ENCODE measurements at regions not wholly inside any gene's neighbourhood (a gene's known extent, or its start where the extent isn't known, plus 50 kb on each side); places are given as distances from the start of the nearest gene placed in this dataset.
"Not testable (repeated sequence)": the region's sequence is repeated elsewhere in the genome, so short reads cannot be mapped to it uniquely, and the experiment has no call there.

DNA sequence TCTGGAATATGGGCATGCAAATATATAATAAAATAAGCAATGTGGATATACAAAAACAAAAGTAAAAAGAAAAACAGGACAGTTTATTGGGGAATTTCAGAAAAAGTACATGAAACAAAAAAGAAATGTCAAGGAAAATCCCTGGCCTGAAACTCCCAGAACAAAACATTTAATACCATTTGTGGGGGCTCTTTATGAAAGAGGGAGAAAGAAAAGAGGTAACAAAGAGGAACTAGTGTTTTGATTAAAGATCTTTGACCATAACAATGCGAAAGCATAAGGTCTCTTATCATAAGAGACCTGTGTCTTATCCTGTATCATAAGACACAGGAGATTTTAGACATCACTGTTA is 88.6 kb upstream of the ARID1B start:
- DNase-seq: no peak

DNA sequence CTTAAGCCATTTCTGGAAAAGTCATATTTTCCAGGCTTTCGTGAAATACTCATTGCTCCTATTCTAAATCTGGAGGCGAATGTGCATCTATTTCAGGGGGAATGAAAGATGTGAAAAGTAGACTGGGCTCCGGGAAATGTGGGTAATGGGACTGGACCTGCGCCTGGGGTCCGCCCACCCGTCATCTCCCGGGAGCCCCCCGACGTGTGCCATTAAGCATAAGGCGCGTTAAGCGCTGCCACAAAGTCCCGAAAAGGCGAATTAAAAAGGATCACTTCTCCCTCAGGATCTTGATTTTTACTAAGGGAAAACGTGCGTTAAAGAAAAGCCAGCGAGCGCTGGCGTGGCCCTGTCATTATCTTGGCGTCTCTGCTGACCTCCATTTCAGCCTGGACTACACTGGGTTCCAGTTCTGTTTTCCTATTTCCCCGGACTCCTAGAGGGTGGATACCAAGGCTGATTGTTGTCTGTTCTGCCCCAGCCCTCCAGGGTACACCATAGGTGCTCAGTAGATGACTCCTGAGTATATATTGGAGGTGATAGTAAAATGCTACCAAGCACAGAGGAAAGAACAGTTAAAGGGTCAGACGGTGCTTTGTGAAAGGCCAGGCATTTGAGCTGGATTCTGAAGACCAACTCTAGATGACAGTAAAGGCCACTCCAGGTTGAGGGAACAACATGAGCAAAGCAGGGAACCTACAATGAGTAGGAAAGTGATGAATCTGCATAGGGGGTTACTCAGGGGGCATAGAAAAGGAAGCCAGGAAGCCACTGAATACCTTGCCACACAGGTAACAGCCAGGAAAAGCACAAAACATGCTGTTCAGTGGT is 89.2 kb upstream of the ARID1B start:
- peak; percentile 39 to 70 for DNase-seq

DNA sequence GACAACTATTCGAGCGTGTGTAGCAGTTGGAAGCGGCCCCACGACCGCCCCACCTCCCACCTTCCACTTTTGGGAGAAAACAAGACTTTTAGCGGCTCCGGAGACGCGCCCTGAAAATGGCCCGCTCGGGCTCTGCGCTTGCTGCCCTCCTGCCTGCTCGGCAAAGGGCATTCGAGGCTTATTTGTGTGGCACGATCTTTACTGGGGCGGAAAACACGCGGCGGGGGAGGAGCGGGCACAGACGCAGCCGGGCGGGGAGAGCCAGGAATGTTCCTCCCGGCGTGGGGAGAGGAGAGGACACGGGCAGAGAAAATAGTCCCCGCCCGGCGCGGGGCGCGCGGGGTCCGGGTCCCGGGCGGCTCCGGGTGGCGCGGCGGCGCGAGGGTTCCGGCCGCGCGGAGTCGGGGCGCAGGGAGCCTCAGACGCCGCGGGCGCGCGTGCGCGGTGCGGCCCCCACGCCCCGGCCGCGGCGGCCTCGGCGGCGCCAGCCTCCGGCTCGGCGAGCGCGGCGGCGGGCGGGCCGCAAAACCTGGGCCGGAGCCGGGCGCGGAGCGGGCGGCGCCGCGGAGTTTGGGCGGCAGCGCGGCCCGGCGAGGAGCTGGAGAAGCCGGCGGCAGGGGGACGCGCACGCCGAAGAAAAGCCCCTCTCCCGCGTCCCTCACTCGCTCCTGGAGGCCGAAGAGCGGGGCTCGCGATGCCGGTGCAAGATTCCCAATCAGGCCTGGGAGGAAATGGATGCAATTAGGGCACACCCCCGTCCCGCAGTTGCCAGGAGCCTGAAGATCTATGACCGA is 90.0 kb upstream of the ARID1B start:
- peak; percentile 90 to 92 for DNase-seq

DNA sequence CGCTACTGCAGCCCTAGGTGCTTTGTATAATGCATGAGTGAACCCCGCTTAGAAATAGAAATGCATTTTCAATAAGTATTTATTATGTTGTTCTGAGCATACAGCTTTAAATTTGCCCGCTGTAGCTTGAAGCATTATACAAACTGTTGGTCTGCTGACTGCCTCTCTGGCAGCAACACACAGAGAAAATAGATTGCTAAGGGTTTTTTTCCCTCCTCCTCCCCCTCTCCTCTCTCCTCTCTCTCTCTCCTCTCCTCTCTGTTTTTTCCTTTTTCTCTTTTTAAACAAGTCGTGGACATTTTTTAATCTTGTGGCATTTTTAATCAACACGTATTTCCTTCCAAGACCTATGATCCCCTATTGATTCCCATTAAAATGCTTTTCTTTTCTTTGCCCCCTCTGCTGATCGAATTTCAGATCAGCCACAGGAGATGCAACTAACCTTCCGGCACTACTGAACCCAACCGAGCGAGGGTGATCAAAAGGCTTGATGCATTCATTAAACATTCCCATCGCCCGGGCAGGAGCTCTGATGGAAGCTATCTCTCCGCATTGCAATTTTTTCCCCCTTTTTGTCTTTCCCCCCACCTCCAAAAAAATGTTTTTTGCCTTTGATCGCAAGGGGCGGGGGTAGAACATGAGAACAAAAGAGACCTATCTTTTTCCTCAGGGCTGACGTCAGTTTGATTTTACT is 90.7 kb upstream of the ARID1B start:
- peak; percentile 6 to 86 for DNase-seq

DNA sequence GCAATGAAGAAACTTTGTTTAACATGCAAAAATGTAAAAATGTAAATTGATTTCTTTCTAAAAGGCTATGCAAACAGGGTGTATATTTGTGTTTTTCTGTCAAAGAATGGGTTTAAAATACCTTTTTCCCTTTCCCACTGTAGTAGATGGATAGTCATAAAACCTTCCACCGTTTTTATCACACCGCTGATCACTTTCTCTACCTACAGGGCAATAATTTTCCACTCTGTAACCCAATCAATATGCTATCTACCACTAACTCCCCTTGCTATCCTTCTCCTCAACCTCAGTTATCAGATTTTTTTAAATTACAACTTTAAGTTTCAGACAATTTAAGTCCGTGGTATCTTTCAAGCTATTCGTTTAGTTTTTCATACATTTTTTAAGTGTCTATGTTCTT is 91.4 kb upstream of the ARID1B start:
- DNase-seq: no peak

DNA sequence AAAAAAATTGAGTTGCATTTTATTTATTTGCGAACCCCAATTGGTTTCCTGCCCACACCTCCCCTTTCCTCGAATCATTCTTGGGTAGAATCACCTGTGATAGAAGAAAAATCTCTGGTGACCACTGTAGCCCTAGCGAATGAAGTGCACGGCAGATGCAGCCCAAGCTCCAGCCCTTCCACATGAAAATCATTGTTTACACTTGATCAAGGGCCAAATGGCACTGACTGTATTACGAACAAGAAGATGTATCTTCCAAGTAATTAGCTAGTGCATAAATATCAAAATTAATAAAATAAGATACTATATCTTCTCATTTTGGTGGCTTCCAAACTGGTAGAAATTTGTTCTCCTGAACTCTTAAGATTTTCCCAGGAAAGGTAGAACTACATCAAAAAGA is 93.4 kb upstream of the ARID1B start:
- DNase-seq: no peak

DNA sequence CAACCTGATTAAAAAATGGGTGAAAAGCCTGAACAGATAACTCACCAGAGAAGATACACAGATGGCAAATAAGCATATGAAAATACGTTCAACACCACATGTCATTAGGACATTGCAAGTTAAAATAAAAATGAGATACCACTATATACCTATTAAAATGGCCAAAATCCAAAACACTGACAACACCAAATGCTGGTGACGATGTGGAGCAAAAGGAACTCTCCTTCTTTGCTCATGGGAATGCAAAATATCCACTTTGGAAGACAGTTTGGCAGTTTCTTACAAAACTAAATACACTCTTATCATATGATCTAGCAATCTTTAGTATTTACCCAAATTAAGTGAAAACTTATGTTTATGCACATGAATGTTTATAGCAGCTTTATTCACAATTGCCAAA is 100.5 kb upstream of the ARID1B start:
- DNase-seq: no peak

DNA sequence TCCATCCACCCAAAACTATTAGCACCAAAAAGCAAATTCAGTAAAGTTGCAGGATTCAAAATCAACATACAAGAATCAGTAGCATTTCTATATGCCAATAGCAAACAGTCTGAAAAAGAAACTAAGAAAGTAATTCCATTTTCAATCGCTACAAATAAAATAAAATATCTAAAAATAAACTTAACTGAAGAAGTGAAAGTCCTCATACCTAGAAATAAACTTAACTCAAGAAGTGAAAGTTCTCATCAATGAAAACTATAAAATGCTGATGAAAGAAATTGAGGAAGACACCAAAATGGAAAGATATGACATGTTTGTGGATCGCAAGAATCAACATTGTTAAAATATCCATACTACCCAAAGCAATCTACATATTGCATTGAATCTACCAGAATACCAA is 103.0 kb upstream of the ARID1B start:
- DNase-seq: no peak

DNA sequence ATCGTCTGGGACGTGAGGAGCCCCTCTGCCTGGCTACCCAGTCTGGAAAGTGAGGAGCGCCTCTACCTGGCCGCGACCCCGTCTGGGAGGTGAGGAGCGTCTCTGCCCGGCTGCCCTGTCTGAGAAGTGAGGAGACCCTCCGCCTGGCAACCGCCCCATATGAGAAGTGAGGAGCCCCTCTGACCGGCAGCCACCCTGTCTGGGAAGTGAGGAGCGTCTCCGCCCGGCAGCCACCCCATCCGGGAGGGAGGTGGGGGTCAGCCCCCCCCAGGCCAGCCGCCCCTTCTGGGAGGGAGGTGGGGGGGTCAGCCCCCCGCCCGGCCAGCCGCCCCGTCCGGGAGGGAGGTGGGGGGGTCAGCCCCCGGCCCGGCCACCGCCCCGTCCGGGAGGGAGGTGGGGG is 107.1 kb upstream of the ARID1B start:
- DNase-seq: not testable (repeated sequence)

DNA sequence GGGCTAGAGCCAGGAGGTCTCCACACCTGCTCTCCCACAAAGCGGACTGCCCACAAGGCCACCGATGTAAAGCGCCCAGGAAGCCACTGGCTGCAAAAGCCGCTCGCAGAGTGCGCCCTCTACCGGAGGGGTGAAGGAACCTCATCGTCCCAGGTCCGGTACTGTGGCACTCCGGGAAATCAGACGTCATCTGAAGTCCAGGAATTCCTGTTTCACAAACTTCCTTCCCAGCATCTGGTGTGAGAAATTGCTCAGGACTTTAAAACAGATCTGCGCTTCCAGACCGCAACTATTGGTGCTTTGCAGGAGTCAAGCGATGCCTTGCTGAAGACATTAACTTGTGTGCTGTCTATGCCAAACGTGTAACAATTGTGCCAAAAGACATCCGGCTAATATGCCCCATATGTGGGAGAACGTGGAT is 115.1 kb upstream of the ARID1B start:
- no peak for DNase-seq

DNA sequence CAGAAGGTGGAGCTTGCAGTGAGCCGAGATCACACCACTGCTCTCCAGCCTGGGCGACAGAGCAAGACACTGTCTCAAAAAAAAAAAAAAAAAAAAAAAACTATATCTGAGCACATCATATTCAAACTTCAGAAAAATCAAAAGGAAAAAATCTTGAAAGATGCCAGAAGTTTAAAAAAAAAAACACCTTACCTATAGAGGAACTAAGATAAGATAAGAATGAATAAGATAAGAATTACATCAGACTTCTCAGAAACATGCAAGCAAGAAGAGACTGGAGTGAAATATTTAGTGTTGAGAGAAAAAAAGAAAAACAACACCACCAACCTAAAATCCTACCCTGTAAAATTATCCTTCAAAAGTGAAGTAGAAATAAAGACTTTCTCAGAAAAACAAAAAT is 116.8 kb upstream of the ARID1B start:
- DNase-seq: no peak

DNA sequence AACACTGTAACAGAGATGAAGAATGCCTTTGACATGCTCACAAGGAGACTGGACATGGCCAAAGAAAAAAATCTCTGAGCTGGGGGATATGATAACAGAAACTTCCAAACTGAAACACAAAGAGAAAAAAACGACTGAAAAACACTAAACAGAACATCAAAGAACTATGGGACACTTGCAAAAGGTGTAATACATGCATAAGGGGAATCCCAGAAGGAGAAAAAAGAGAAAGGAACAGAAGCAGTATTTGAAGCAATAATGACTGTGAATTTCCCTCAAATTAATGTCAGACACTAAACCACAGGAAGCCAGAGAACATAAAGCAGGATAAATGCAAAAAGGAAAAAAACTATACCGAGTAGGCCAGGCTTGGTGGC is 117.4 kb upstream of the ARID1B start:
- DNase-seq: no peak

DNA sequence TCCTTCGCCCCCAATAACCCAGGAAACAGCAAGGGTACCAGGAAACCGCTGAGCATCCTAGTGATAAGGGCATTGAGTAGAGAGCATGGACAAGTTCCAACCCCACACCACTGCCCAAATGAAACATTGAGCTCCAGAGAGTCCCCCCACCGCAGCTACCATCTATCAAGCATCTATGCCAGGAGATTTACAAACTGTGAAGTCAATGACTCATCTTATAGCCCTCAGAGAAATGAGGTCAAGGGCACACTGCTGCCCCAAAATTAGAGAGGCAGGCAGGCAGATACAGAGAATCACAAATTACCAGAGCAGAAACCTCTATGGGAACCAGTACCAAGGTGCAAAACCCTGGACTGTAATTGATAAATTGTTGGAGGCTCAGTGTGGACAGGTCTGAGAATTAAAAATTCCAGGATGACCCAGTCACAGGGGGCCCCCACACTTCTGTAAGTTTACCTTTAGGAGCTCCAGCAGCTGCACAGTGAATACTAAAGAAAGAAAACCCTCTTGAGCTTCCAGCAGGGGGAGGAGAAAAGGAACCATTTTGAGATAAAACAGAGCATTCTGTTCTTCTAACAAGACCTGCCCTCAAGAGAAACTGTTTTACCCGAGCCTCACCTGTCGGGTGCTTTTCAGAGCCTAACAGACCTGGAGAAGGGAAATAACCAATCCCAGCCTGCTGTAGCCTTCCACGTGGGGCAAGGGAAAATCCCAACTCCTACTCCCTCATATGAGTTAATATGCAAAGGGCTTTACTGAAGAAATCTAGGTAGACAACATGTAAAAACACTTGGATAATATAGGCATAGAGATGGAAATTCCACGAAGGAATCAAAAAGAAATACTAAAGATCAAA is 118.0 kb upstream of the ARID1B start:
- DNase-seq: no peak

DNA sequence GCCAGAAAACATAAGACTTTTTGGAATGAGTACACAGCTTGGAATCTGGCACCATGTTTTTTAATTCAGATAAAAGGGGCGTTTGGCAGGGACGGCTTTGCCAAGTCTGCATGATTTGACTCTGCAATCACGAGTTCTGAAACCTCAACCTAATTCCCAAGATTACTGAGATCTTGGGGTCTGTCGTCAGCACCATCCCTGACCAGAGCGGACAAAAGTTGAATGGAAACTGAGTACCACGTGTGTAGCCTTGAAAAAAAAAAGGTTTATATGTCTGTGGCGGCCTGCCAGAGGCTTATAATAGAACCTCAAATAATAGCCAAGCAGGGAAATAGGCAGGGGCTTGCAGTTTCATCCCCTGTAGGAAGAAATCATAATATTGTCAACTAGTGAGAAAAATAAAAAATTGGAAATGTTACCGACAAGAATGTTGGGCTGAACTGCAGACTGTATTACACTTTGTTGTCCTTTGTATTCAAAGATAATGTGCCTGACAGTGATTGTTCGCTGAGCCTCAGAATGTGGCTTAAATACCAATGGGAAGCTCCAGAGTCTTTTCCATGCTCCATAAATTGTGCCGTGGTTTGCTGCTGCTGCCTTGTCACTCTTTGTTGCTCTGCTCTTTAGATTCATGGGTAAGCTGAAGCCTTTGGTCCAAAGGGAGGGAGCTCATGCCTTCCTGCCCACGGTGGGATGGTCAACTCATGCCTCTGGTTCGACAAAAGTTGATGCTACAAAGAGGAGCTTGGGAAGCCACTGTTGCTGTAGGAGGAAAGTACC is 118.8 kb upstream of the ARID1B start:
- no peak for DNase-seq

DNA sequence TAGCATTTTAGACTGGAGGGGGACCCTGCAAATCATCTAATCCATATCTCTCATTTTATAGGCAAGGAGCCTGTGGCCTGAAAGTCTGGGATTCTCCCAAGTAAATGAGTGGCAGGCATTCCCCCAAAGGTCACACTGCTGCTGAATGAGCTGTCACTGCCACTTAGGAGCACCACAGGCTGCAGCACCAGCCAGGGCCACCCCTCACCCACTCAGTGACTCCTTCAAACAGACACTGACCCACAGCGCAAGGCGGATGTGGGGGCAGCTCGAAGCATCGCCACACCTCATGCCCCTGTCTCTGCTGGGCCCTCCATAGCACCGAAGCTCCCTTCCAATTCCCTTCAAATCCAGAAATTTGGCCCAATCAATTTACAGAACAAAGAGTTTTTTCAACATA is 119.9 kb upstream of the ARID1B start:
- DNase-seq: no peak

DNA sequence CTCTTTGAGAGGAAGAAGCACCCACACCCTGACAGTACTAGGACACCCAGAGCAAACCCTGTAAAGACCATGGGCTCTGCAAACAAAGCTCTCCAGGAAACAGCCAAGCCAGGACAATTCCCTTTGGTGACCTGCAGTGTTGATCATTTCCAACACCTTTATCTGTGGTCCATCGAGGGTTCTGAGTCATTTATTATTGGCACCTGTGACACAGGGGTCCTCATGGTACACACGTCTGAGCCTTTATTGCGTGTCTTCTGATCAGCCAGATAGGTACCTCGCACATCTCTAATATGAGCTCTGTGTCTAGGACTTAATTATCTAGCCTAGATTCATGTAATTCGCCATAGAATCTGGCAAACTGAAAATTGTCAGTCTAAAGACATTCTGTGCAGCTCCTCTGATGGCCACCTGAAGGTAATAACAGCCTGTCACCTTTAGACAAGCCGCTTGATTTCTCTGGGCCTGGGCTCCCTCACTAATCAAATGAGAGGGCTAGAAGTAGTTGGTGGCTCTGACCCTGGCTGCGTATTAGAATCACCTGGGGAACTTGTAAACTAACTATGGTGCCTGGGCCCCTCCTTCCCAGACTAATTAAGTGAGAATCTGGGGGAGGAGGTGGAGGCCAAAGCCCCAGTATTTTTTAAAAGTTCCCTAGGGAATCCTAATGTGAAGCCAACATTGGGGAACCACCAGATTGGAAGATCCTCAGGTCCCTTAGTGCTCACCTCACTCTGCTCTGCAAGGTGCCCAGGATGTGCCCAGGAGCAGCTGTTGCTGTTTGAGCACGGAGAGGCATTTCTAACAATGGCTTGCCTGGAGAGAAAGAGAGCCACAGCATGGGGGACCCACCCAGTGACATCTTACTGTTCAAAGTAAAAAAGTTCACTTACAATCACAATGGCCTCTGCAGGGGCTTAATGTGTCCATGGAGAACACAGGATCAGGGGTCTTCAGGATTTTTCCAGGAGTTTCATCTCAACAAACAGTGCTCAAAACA is 122.0 kb upstream of the ARID1B start:
- no peak for DNase-seq

DNA sequence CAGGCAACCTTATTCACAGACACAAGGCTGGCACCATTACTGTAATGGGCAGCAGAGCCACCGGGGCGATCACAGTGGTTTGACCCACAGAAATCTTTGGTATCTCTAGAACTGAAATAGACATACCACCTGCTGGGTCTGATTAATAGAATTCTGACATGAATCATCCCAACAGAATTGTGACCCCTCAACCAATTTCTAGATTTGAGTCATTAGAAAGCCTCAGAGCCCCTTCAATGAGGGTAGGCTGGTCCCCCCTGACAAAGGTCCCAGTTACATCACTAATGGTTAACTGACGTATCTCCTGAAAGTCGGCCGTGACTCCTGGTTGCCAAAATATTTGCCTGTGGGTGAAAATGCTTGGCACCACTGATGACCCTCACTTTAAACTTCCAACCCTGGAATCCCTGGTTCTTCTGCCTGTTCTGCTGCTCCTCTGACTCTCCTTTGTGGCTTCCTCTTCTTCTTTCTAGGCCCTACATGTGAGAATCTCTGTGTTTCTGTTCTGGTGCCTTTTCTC is 124.9 kb upstream of the ARID1B start:
- no peak for DNase-seq

DNA sequence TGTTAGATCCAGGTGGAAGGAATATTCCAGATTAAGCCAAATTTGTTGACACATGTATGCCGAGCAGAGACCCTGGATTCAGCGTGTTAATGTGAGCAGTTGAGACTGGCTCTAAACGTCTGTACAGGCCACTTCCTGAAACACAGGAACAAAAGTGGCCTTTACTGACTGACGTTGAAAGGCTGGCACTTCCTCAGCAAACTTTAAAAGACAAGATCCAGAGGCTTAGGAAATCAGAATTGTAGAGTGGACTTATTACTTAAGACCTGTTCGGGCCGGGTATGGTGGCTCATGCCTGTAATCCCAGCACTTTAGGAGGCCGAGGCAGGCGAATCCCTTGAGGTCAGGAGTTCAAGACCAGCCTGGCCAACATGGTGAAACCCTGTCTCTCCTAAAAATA is 125.7 kb upstream of the ARID1B start:
- DNase-seq: no peak

DNA sequence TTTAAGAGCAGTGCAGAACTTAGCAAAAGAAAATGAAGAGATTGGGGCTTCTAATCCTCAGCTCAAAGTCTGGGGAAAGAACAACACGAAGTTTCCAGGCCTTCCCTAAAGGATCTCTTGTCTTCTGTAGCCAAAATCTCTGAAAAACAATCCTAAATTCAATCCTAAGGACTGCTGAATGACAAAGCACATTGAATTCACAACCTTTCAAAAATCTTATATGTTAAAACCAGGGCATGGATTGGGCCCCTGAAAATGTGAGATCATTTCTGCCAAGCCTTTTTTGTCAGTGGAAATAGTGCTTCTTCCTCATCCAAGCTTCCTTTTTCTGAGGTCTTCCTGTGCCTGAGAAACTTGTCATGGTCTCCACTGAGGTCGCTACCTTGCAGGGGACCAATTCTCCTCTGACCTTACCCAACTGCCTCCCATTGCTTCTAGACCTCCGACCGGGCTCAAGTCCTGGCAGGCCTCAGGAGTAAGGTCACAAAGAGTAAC is 126.2 kb upstream of the ARID1B start:
- DNase-seq: no peak

DNA sequence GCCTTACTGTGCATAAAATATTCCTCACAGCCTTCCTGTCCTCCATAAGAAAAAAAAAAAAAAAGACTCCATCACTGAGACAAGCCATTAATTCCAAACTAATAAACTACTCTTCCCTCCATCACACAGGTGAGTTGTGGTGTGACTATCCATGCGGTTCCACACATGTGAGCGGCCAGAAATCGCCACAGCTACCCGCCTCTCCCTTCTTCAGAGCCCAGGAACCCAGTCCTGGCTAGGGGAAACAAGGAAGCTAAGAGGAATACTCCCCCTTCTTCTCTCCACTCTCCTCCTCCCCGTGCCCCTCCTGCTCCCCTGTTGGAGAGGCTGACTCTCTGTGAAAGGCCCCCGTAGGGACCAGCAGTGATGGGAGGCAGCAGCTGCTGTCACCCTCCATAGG is 128.6 kb upstream of the ARID1B start:
- DNase-seq: no peak

Data from hippocampal formation (tissue), 2 donors.